ENCODE measurements at regions not wholly inside any gene's neighbourhood (a gene's known extent, or its start where the extent isn't known, plus 50 kb on each side); places are given as distances from the start of the nearest gene placed in this dataset.
A peak's percentile ranks its signal among the peaks of the same experiment; 100 is the strongest.

- TF ChIP-seq GABPA (IDR thresholded peaks at IDR 0.05; ENCODE audit: borderline replicate concordance, insufficient read depth, low read length) (no peak), SP4 (IDR thresholded peaks at IDR 0.05; ENCODE audit: low read length) (no peak), POLR2AphosphoS5 (IDR thresholded peaks at IDR 0.05; ENCODE audit: low read depth, low read length) (no peak), CHD7 (IDR thresholded peaks at IDR 0.05; ENCODE audit: insufficient replicate concordance, low read length) (no peak), RBBP5 (IDR thresholded peaks at IDR 0.05; ENCODE audit: borderline replicate concordance, low read depth, low read length) (no peak), TBP (IDR thresholded peaks at IDR 0.05; ENCODE audit: low read depth, low read length) (no peak), EZH2 (IDR thresholded peaks at IDR 0.05; ENCODE audit: low read depth, low read length, severe bottlenecking) (no peak), TEAD4 (IDR thresholded peaks at IDR 0.05; ENCODE audit: low read depth, low read length) (peak; percentile 19; the same call in 1 of the 2 replicates), BACH1 (IDR thresholded peaks at IDR 0.05; ENCODE audit: low read length) (no peak), CTBP2 (IDR thresholded peaks at IDR 0.05; ENCODE audit: borderline replicate concordance, insufficient read depth, insufficient read length, low read length) (no peak)
- TF ChIP-seq, protein P1, sequence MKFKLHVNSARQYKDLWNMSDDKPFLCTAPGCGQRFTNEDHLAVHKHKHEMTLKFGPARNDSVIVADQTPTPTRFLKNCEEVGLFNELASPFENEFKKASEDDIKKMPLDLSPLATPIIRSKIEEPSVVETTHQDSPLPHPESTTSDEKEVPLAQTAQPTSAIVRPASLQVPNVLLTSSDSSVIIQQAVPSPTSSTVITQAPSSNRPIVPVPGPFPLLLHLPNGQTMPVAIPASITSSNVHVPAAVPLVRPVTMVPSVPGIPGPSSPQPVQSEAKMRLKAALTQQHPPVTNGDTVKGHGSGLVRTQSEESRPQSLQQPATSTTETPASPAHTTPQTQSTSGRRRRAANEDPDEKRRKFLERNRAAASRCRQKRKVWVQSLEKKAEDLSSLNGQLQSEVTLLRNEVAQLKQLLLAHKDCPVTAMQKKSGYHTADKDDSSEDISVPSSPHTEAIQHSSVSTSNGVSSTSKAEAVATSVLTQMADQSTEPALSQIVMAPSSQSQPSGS (IDR thresholded peaks at IDR 0.05; ENCODE audit: low read length): no peak
Measured at GRCh38 chr20:12570371-12570770, 438.4 kb upstream of the SPTLC3 start (continued).

Data from H1 (cell line).